Endothelial cell of umbilical vein (primary cell): ENCODE measurements at regions not wholly inside any gene's neighbourhood (a gene's known extent, or its start where the extent isn't known, plus 50 kb on each side); places are given as distances from the start of the nearest gene placed in this dataset.

ENCODE experiments used
- BruUV-seq: library from RNA; stranded (reverse); fragments of 400-500 nt; replicated peaks from 2 replicates; lab custom pipeline; 2021; lab: Mats Ljungman, UMichigan
- CTCF ChIA-PET: fragments of 300-600, 350-600 bp; sonication (Branson Sonifier 250); formaldehyde crosslinking; loops from one replicate; lab custom pipeline; 2021; ENCODE audit warnings: antibody characterized with exemption, inconsistent platforms; lab: Charles Lee
- POLR2A ChIA-PET: fragments of 300-600, 350-600 bp; sonication (Branson Sonifier 250); formaldehyde crosslinking; loops from one replicate; lab custom pipeline; 2021; ENCODE audit warnings: antibody characterized with exemption, inconsistent platforms; lab: Charles Lee
- DNase-seq: peaks from one replicate; pipeline ENCODE4 v3.0.0-alpha.2; 2011; ENCODE audit warnings: low read depth, low spot score
- FAIRE-seq: peaks from 2 replicates; lab custom pipeline; 2011; peaks lifted over from hg19 to GRCh38; lab: Jason Lieb, UNC
- H2AFZ ChIP-seq: 2 replicates; pipeline ENCODE4 v1.6.0; 2012; ENCODE audit warnings: low read depth, low read length, control low read depth, inconsistent platforms
- H3K27ac ChIP-seq: 2 replicates; pipeline ENCODE4 v1.5.1; 2011; ENCODE audit warnings: low read depth, mild to moderate bottlenecking, control low read depth, low read length, moderate library complexity; ENCODE audit not compliant: insufficient read depth
- H3K27me3 ChIP-seq, 2 experiments: 2 replicates each; pipeline versions ENCODE4 v1.6.0 to v1.6.1; 2011; ENCODE audit warnings: low read length in 2 of 2, mixed read lengths in 1 of 2; ENCODE audit not compliant: control insufficient read depth in 2 of 2, insufficient read depth in 2 of 2
- H3K36me3 ChIP-seq, 2 experiments: 2 replicates in 1 of 2; 3 replicates in 1 of 2; pipeline ENCODE4 v1.5.1; 2011; ENCODE audit warnings: low read length in 2 of 2, mild to moderate bottlenecking in 1 of 2, moderate library complexity in 1 of 2; ENCODE audit not compliant: control insufficient read depth in 2 of 2, insufficient read depth in 2 of 2; ENCODE audit errors: extremely low read depth in 1 of 2
- H3K4me1 ChIP-seq: 3 replicates; pipeline ENCODE4 v1.5.1; 2011; ENCODE audit warnings: mild to moderate bottlenecking, low read length; ENCODE audit not compliant: control insufficient read depth, insufficient read depth; ENCODE audit errors: extremely low read depth
- H3K4me2 ChIP-seq: 2 replicates; pipeline ENCODE4 v1.6.1; 2011; ENCODE audit warnings: low read length, control low read depth, mixed read lengths; ENCODE audit not compliant: insufficient read depth
- H3K4me3 ChIP-seq, 3 experiments: fragments of 200-600 bp in 1 of 3; sonication (generic), shearing (Covaris generic) in 1 of 3; replicated peaks in 1 of 3; 2 replicates each; pipeline ENCODE4 v1.5.1; 2011 to 2016; ENCODE audit warnings: control low read depth in 3 of 3, low read length in 3 of 3, mild to moderate bottlenecking in 2 of 3, inconsistent platforms in 1 of 3, low read depth in 1 of 3, moderate library complexity in 1 of 3; ENCODE audit not compliant: insufficient read depth in 1 of 3
- H3K79me2 ChIP-seq: 2 replicates; pipeline ENCODE4 v1.6.0; 2012; ENCODE audit warnings: low read length, inconsistent platforms; ENCODE audit not compliant: control insufficient read depth, insufficient read depth
- H3K9ac ChIP-seq: replicated peaks from 2 replicates; pipeline ENCODE3; 2011; ENCODE audit warnings: low read length, control low read depth; ENCODE audit not compliant: insufficient read depth; ENCODE audit errors: extremely low read depth
- H3K9me1 ChIP-seq: replicated peaks from 3 replicates; pipeline ENCODE4 v1.6.0; 2011; ENCODE audit warnings: mild to moderate bottlenecking, low read length; ENCODE audit not compliant: control insufficient read depth, insufficient read depth; ENCODE audit errors: extremely low read depth
- H3K9me3 ChIP-seq: replicated peaks from 2 replicates; pipeline ENCODE4 v1.5.1; 2012; ENCODE audit warnings: low read length, inconsistent platforms; ENCODE audit not compliant: control insufficient read depth, insufficient read depth
- H4K20me1 ChIP-seq: replicated peaks from 2 replicates; pipeline ENCODE3; 2011; ENCODE audit warnings: mild to moderate bottlenecking, low read length; ENCODE audit not compliant: control insufficient read depth, insufficient read depth; ENCODE audit errors: extremely low read depth
- CTCF ChIP-seq, 2 donors: IDR thresholded peaks; 1 replicate in 1 of 2; 2 replicates in 1 of 2; pipeline ENCODE4 v1.5.1; 2011; ENCODE audit warnings: low read length in 2 of 2, mild to moderate bottlenecking in 2 of 2, moderate library complexity in 2 of 2, control low read depth in 1 of 2, inconsistent platforms in 1 of 2, low read depth in 1 of 2; ENCODE audit not compliant: insufficient read depth in 1 of 2; ENCODE audit errors: extremely low read depth in 1 of 2
- EZH2 ChIP-seq: IDR thresholded peaks from 2 replicates; pipeline ENCODE4 v1.6.1; 2012; ENCODE audit warnings: borderline replicate concordance, low read depth, mild to moderate bottlenecking, moderate library complexity, low read length, inconsistent platforms; ENCODE audit not compliant: severe bottlenecking
- FOS ChIP-seq: IDR thresholded peaks from 2 replicates; pipeline ENCODE4 v1.6.1; 2011; ENCODE audit warnings: mild to moderate bottlenecking, low read length, moderate library complexity, borderline replicate concordance; ENCODE audit not compliant: insufficient read depth
- GATA2 ChIP-seq: IDR thresholded peaks from 2 replicates; pipeline ENCODE4 v1.7.0; 2011; ENCODE audit warnings: low read depth, mild to moderate bottlenecking, moderate library complexity, mixed read lengths, low read length; ENCODE audit not compliant: insufficient read length, insufficient read depth
- JUN ChIP-seq: IDR thresholded peaks from 2 replicates; pipeline ENCODE4 v1.6.1; 2011; ENCODE audit warnings: borderline replicate concordance, low read depth; ENCODE audit not compliant: insufficient read length, insufficient read depth
- MAX ChIP-seq: IDR thresholded peaks from 2 replicates; pipeline ENCODE4 v1.6.1; 2011; ENCODE audit not compliant: insufficient read depth, insufficient read length
- MYC ChIP-seq: IDR thresholded peaks from one replicate; pipeline ENCODE4 v1.6.1; 2011; ENCODE audit warnings: mild to moderate bottlenecking, low read depth, low read length
- POLR2A ChIP-seq: IDR thresholded peaks from 2 replicates; pipeline ENCODE4 v1.6.1; 2012; ENCODE audit warnings: low read depth, mild to moderate bottlenecking, control low read depth, low read length
- POLR2AphosphoS5 ChIP-seq: IDR thresholded peaks from 2 replicates; pipeline ENCODE4 v1.6.1; 2012; ENCODE audit warnings: low read depth, mild to moderate bottlenecking, control low read depth, low read length, moderate library complexity; ENCODE audit not compliant: insufficient read depth
- dilution Hi-C: fragments of 300-500 bp; cut with MboI; formaldehyde crosslinking; loops from one replicate; pipeline ENCODE4 v1.15.0; 2019; ENCODE audit warnings: low sequenced_read_pairs; ENCODE audit not compliant: extremely low pct_ligation_motif_present
- intact Hi-C: fragments of 100-400 bp; cut with micrococcal nuclease; formaldehyde crosslinking; loops from one replicate; pipeline ENCODE4 v1.10.0; 2022

- intact Hi-C loops = no loop called here
- POLR2A ChIA-PET = no interaction called here
Measured at GRCh38 chr20:4087923-4088322, 60.7 kb upstream of the SMOX start.

GRCh38 chr20:4086771-4087687, 61.6 kb upstream of the SMOX start:
- Histone ChIP-seq H3K79me2 (no peaks in the 10 kb centered on the region), H3K27me3 (no peaks in the 10 kb centered on the region), H3K9me3 (no peaks in the 10 kb centered on the region), H3K4me1 (peaks cover 7% of the 10 kb centered on the region), H3K4me3 (no peak overlapping the region), H3K27ac (no peak overlapping the region), H3K9ac (no peak overlapping the region), H4K20me1 (no peaks in the 10 kb centered on the region), H3K4me2 (no peak overlapping the region), H3K9me1 (no peaks in the 10 kb centered on the region), H3K36me3 (no peaks in the 10 kb centered on the region), H2AFZ (no peak overlapping the region)
- CTCF ChIA-PET = interaction anchor here (5.6 kb wide), 1 partner anchor 15 kb away, joined by 77 read pairs; no protein-coding TSS in a partner anchor
- no peak for DNase-seq
- no peak for TF ChIP-seq CTCF (IDR thresholded peaks at IDR 0.05; ENCODE audit: extremely low read depth in 1 of 2, insufficient read depth in 1 of 2, low read depth in 1 of 2, low read length in 2 of 2)
- TF ChIP-seq MYC = no peak
- TF ChIP-seq POLR2AphosphoS5 = no peak
- TF ChIP-seq GATA2 = no peak
- TF ChIP-seq FOS = no peak
- no peak for TF ChIP-seq MAX
- TF ChIP-seq JUN = no peak
- no peak for TF ChIP-seq EZH2
- TF ChIP-seq POLR2A = no peak
- dilution Hi-C loops (no loop called here), intact Hi-C loops (no loop called here)
- BruUV-seq = no TSS peak
- FAIRE-seq = peak; percentile 48
- POLR2A ChIA-PET = no interaction called here

More at GRCh38 chr20:4087923-4088322, 60.7 kb upstream of the SMOX start:
- FAIRE-seq (no peak), DNase-seq (no peak)
- CTCF ChIA-PET = interaction anchor here (5.6 kb wide), 1 partner anchor 16 kb away, joined by 77 read pairs; no protein-coding TSS in a partner anchor
- no peaks in the 10 kb centered on the region for H3K9me3 ChIP-seq
- dilution Hi-C loops = no loop called here
- H3K9ac ChIP-seq = no peak overlapping the region
- H3K79me2 ChIP-seq = no peaks in the 10 kb centered on the region
- TF ChIP-seq FOS (no peak), MAX (no peak), JUN (no peak), POLR2A (no peak)
- no peak overlapping the region for H3K4me3 ChIP-seq
- peaks cover 4% of the 10 kb centered on the region for H3K4me1 ChIP-seq
- no TSS peak for BruUV-seq
- H4K20me1 ChIP-seq = no peaks in the 10 kb centered on the region
- no peak overlapping the region for H3K4me2 ChIP-seq
- H3K9me1 ChIP-seq = no peaks in the 10 kb centered on the region
- H3K36me3 ChIP-seq = no peaks in the 10 kb centered on the region
- no peak overlapping the region for H3K27ac ChIP-seq
- H3K27me3 ChIP-seq = no peaks in the 10 kb centered on the region
- no peak overlapping the region for H2AFZ ChIP-seq
